ENCODE measurements at regions not wholly inside any gene's neighbourhood (a gene's known extent, or its start where the extent isn't known, plus 50 kb on each side); places are given as distances from the start of the nearest gene placed in this dataset.

GRCh38 chr1:80924290-80924689, 876.4 kb upstream of the ADGRL2 start:
- no peak for DNase-seq (ENCODE audit: low spot score)
- in situ Hi-C loops (cut with MboI; ENCODE audit: low pct_unique_long_range_greater_than_20kb, low sequenced_read_pairs, unreplicated experiment) = no loop called here
- no peak for TF ChIP-seq CTCF (IDR thresholded peaks at IDR 0.05; ENCODE audit: extremely low read depth, insufficient read depth, missing control alignments)

- DNase-seq (ENCODE audit: low spot score) = no peak
- in situ Hi-C loops (cut with MboI; ENCODE audit: low pct_unique_long_range_greater_than_20kb, low sequenced_read_pairs, unreplicated experiment) = no loop called here
- TF ChIP-seq CTCF (IDR thresholded peaks at IDR 0.05; ENCODE audit: extremely low read depth, insufficient read depth, missing control alignments) = no peak
Observed at GRCh38 chr1:80922906-80923305, 877.8 kb upstream of the ADGRL2 start.

GRCh38 chr1:80919426-80919825, 881.3 kb upstream of the ADGRL2 start:
- TF ChIP-seq CTCF (IDR thresholded peaks at IDR 0.05; ENCODE audit: extremely low read depth, insufficient read depth, missing control alignments) = no peak
- DNase-seq (ENCODE audit: low spot score) = no peak
- in situ Hi-C loops (cut with MboI; ENCODE audit: low pct_unique_long_range_greater_than_20kb, low sequenced_read_pairs, unreplicated experiment) = no loop called here

- no peak for TF ChIP-seq CTCF (IDR thresholded peaks at IDR 0.05; ENCODE audit: extremely low read depth, insufficient read depth, missing control alignments)
- in situ Hi-C loops (cut with MboI; ENCODE audit: low pct_unique_long_range_greater_than_20kb, low sequenced_read_pairs, unreplicated experiment) = no loop called here
- no peak for DNase-seq (ENCODE audit: low spot score)
Observed at GRCh38 chr1:80918380-80918779, 882.4 kb upstream of the ADGRL2 start.

- DNase-seq (ENCODE audit: low spot score) = no peak
- in situ Hi-C loops (cut with MboI; ENCODE audit: low pct_unique_long_range_greater_than_20kb, low sequenced_read_pairs, unreplicated experiment) = no loop called here
Observed at GRCh38 chr1:80917826-80918225, 882.9 kb upstream of the ADGRL2 start.

GRCh38 chr1:80917225-80917624, 883.5 kb upstream of the ADGRL2 start:
- no peak for DNase-seq (ENCODE audit: low spot score)
- in situ Hi-C loops (cut with MboI; ENCODE audit: low pct_unique_long_range_greater_than_20kb, low sequenced_read_pairs, unreplicated experiment) = no loop called here
- no peak for TF ChIP-seq CTCF (IDR thresholded peaks at IDR 0.05; ENCODE audit: extremely low read depth, insufficient read depth, missing control alignments)

More at GRCh38 chr1:80917826-80918225, 882.9 kb upstream of the ADGRL2 start:
- no peak for TF ChIP-seq CTCF (IDR thresholded peaks at IDR 0.05; ENCODE audit: extremely low read depth, insufficient read depth, missing control alignments)

GRCh38 chr1:80915491-80915890, 885.2 kb upstream of the ADGRL2 start:
- no peak for TF ChIP-seq CTCF (IDR thresholded peaks at IDR 0.05; ENCODE audit: extremely low read depth, insufficient read depth, missing control alignments)
- in situ Hi-C loops (cut with MboI; ENCODE audit: low pct_unique_long_range_greater_than_20kb, low sequenced_read_pairs, unreplicated experiment) = no loop called here

More at GRCh38 chr1:80915491-80915890, 885.2 kb upstream of the ADGRL2 start:
- no peak for DNase-seq (ENCODE audit: low spot score)

Data from GM13977 (cell line).